NCI-H128 (cell line): ENCODE measurements at regions not wholly inside any gene's neighbourhood (a gene's known extent, or its start where the extent isn't known, plus 50 kb on each side); places are given as distances from the start of the nearest gene placed in this dataset.
"Not testable (repeated sequence)": the region's sequence is repeated elsewhere in the genome, so short reads cannot be mapped to it uniquely, and the experiment has no call there.

Source experiments
- DNase-seq: peaks from one replicate; lab custom pipeline; 2025; ENCODE audit not compliant: unreplicated experiment; lab: John Stamatoyannopoulos, UW

DNA sequence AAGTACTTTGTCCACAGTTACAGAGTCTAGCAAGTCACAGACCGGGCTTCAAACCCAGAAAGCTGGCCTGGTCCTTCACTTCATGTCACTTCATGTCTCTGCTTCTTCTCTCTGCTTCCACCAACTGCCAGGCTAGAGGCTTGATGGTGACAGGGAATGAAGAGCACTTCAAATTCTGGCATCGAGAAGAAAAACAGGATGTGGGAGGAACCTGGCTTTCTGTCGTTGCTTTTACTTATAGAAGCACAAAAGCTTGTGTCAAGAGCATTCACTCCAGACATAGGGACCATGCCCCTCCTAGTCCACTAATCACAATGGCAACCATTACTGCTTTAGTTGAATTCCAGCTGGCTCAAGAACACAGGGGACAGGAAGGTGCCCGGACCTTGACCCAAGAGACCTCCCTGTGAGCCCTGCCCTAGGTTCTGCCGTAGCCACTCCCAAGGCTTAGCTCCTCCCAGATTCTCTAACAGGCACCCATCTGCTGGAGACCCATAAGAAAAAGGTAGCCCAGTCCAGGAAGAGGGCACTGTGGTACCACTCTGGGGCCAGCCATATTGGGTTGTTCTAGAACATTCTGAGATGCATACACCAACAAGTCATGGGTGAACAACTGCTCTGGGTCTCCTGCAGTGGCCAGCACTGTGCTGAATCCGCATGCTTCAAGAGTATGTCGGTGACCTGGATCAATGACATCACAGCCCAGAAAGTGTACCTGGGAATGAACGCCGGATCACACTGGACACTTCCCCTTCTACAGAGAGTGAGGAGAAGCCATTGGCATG is 181.8 kb downstream of the C16orf95 start:
- DNase-seq, result peak; percentile 32

DNA sequence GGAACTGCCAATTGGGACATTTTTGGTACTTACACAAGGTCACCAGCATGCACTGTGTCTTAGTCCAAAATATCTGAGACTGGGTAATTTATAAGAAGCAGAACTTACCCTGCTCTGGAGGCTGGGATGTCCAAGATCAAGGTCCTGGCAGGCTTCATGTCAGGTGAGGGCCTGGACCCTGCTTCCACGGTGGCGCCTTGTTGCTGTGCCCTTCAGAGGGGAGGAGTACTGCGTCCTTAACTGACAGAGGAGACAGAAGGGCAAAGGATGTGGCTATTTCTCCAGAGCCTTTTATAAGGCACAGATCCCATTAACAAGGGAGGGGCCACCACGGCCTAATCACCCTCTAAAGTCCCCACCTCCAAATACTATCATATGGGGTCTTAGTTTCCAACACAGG is 178.9 kb downstream of the C16orf95 start:
- DNase-seq, result no peak

DNA sequence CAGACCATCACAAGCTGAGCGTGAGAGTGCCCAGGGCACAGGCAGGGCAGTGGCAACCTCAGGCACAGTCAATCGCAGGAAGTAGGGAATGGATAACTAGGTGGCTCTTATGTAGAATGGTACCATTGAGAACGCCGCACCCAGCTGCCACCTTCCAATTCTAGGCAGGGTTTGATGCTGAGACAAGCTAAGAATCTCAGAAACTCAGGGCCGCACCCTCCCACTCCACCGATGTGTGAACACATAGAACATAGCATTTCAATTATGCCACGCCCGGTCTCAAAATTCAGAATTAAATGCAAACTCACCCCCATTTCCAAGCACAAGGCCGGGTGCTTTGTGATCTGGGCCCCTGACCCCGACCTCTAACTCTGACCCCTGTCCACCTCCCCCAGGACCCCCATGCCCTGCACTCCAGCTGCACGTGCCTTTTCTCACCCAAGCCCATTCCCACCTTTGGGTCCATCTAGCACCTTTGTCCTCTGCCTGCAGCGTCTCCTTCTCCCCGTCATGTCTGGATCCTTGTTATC is 178.4 kb downstream of the C16orf95 start:
- no peak for DNase-seq

DNA sequence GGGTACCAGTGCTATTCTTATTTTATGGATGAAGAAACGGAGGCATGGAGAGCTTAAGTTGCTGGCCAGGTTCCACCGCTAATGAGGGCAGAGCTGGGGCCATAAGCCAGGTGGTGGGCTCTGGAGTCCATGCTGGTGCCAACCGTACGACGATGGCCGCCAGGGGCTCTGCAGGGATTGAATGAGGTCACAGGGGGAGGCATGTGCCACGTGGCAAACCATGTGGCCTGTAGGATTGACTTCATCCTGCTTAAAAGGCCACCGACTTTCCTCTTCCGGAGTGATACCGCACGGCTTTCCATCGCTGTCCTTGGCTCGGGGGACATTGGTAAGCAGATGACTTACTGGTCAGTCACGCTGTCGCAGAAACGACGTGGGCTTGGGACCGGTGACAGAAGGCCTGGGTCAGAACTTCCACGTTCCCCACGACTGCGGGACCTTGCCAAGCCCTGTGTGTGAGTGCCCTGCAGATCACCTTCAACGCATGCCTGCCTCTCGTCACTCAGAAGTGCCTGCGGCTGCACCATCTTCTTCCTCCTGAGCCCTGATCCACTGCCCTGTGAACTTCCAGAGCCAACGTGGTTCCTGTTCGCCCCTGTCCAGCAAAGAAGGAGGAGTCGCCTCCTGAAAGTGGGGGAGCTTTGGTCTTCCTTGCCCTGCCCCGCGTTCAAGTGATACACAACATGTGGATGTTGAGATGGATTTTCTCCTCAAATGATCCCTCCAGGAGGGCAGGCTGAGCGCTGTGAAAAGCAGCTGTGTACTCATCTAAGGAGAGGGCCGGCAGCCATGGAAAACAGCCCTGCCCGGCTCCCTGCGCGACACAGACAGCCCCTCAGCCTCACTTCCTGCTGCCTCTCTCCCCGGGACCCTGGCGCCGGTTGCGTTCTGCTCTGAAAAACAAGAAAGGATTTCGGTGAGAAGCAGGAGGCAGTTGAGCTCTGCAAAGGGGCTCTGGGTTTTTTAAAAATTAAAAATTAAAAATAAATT is 176.7 kb downstream of the C16orf95 start:
- DNase-seq, result peak; percentile 32

DNA sequence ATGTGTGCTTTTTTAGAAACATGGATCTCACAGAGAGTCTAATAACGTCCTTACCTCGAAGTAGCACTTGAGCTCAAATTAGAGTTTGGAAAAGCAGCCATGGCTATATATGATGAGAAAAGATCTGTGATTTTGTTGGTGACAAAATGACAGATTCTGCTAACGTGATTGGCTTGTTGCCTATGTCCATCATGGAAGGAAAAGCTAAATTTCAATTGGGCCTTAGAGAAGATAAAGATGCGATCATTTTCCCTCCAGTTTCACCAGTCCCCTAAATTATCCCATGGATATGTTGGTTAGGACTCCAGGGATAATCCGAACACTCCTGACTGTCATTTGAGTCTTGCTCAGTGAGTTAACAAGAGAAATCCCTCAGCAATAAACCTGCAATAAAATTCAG is 175.8 kb downstream of the C16orf95 start:
- peak; percentile 17 for DNase-seq

DNA sequence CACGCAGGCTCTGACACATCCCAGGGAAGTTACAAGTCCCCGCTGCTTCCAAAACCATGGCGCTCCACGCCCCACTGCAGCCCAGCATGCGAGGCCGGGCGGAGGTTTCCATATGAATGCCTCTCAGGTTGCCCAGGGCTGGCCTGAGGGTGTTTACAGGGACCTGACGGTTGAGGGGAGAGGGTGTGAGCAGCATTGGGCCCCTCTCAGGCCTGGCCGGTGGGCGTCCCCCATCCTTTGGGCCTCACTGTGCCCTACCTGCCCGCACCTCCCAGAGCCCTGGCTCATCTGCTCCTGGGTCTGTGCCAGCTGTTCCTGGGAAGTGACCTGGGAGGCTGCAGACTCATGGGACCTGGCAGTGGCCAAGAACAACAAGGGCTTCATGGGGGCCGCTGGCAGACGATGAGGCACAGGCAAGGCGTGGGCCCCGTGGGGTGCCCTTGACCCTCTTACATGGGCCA is 173.5 kb downstream of the C16orf95 start:
- no peak for DNase-seq

DNA sequence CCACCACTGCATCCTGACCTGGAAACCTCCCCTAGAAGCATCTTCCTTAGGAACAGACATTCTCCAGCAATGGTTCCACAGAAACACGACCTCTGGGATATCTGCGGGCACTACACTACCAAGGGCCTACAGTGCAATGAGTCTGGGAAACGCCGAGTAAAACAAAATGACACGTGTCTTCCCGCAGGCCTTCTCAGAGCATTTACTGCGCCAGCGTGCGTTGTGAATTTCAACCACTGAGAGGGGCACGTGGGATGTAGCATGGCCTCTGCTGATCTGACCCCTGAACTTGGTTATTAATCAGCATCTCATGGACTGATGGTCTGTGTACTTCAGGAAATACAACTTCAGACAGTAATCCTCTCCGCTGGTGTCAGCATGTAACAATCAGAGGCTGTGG is 173.0 kb downstream of the C16orf95 start:
- DNase-seq, result no peak

DNA sequence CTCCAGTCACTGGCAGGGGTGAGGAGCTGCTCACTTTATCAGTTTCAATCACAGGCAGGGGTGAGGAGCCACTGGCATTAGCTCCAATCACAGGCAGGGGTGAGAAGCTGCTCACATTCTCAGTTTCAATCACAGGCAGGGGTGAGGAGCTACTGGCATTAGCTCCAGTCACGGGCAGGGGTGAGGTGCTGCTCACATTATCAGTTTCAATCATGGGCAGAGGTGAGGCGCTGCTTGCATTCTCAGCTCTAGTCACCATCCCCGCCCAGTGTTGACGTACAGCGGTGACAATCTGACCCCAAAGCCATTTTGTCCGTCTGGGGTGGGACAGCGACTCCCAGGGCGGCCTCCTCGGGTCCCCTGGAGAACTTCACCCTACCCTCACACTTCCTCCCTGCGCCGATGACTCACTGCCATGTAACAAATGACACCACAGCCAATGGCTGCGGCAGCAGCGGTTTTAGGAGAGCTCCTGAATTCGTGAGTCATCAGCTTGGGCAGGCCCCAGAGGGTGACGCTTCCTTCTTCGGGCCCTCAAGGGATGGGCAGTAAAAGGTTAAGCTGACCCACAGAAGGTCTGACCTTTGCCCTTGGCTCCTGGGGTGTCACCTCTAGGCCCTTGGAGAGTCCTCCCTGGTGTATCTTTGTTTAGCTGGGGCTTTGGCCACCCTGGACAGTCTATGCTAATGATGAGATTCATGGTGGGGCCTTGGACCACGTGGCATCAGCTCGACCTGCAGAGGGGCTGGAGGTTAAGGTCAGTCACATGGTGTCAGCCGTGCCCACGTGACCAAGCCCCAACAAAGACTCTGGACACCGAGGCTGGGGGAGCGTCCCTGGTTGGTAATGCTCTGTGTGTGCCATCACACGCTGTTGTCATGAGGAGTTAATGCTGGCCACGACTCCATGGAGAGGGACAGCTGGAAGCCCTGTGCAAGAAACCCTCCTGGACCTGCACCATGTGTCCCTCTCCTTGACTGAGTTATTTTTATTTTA is 171.7 kb downstream of the C16orf95 start:
- no peak for DNase-seq

DNA sequence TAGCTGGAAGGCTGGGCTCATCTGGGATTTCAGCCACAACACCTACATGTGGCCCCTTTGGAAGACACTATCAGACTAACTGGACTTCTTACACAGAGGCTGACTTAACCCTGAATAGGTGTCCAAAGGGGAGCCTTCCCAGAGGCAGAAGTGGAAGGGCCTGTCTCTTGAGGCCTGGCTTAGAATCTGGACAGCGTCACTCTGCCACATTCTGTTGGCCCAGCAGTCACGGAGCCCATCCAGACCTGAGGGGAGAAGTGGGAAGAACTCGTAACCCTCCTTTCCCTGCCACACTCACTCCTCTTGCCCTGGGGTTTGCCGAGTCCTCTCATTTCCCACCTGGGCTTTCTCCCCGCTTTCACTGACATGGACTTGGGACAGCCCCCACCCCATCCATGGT is 170.5 kb downstream of the C16orf95 start:
- no peak for DNase-seq

DNA sequence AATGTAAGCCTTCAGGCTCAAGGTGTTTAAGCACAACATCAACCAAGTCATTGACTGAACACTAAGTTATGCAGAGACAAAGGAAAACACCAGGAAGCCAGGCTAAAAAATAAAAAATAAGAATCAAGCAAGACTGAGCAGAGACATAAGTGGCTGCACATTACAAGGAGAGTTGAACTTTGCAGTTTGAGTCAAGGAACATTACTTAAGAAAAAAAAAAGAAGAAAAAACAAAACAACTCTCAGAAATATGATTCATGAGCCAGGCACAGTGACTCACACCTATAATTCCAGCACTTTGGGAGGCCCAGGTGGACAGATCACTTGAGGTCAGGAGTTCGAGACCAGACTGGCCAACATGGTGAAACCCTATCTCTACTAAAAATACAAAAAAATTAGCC is 168.1 kb downstream of the C16orf95 start:
- DNase-seq, result no peak

DNA sequence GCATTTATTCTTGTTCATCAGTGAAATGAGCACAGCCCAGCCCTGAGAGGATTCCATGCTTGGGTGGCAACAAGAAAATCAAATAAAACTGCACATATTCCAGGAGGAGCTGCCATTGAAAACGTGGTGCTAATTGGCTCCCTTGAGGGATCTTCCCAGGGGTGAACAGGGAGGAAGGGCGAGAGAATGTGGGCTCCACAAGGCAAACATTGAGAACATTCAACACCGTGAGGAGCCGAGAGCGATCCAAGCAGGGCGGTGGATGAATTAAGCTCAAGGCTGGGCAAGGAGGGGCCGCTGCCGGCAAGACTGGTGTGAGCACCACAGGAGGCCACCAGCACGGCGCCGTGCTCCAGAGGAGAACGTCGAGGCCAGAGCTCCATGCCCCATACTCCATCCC is 166.9 kb downstream of the C16orf95 start:
- no peak for DNase-seq

DNA sequence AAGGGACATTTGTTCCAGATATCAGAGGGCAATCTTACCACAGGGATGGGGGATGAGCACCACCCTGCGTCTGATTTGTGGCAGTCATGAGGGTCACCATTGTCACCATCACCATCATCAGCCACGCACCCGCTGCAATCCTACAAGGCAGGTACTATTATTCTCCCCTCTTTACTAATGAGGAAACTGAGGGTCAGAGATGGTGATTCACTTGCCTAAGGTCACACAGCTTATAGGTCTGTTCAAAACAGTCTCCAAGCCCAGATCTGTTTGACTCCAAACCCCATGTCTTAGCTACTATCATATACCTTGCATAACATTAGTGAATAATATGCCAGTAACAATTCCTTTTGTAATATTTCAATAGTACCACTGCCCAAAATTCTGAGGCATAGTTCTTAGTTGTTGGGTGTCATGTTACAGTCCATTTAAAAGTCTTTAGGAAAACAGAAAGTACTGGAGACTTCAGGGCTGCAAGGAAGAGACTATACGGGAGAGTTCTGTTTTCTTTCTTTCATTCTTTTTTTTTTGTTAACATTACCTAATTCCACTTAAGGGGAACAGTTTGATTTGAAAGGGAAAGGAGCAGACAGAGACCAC is 166.4 kb downstream of the C16orf95 start:
- DNase-seq, result no peak

DNA sequence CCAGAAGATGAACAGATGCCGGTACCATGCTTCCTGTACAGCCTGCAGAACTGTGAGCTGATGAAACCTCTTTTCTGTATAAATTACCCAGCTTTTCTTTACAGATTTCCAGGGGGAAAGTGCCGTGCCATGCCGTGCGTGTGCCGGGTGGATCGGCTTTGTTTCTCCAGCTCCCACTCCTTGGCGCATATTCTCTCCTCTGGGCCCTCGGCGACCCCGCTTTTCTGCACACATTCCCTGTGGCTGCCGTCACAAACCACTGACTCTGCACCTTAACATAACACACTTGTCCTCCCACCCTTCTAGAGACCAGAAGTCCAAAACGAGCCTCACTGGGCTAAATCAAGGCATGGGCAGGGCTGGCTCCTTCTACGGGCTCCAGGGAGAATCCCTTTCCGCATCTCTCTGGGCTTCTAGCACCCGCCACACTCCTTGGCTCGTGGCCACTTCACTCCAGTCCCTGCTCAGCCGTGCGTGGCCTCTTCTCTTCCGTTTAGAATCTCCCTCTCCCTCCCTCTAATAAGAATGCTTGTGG is 164.9 kb downstream of the C16orf95 start:
- no peak for DNase-seq

DNA sequence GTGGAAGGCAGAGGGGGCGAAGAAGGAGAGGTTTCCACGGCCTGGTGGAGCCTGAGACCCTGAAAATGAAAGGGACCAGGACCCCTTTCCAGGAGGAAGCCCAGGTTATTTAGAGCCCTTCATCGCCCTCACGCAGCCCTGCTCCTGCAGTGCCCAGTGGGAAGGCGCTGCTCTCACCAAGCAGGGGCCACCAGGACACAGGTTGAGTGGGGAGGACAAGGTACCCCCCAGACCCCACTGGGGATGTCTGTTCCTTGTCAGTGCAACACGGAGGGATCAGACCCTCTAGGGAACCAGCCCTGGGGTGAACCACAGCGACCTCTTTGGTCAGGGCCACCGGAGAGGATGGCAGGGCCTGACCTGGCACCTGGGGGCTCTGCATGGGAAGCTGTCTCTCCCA is 163.9 kb downstream of the C16orf95 start:
- DNase-seq, result no peak

DNA sequence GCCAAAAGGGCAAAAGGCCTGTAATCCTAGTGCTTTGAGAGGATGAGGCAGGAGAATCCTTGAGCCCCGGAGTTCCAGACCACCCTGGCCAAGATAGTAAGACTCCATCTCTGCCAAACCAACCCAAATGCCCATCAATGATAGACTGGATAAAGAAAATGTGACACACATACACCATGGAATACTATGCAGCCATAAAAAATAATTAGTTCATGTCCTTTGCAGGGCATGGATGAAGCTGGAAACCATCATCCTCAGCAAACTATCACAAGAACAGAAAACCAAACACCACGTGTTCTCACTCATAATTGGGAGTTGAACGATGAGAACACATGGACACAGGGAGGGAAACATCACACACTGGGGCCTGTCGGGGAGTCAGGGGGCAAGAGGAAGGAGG is 161.9 kb downstream of the C16orf95 start:
- DNase-seq, result not testable (repeated sequence)

DNA sequence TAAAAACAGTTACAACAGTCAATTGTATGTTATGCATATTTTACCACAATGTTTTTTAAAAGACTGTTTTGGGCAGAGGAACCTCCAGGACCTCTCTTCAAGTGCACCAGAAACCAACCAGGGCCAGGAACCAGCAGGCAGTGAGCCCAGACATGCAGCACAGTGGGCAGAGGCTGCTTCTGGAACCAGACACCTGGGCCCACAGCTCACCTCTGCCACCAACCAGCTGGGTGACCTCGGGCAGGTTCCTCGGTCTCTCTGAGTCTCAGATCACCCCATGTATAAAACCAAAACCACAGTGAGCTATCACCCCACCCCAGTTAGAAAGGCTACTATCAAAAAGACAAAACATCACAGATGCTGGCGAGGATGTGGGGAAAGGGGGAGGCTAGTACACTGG is 161.0 kb downstream of the C16orf95 start:
- DNase-seq, result no peak

DNA sequence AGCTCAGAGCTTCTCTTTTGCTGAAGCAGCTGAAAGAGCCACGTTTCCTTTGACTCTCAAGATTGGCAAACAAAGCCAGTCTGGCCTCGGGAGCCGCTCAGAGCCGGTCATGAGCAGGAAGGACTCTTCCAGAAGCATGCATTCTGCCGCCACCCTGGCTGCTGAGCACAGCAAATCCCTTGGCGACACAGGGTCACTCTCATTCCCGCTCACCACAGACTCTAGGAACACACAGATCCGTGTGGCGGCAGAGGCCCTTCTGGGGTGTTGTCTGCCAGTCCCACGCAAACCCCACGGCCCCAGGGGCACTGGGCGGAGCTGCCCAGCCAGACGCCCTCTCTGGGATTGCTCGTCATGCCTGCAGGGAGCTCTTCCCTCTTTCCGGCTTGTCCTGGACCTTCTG is 157.0 kb downstream of the C16orf95 start:
- DNase-seq, result no peak

DNA sequence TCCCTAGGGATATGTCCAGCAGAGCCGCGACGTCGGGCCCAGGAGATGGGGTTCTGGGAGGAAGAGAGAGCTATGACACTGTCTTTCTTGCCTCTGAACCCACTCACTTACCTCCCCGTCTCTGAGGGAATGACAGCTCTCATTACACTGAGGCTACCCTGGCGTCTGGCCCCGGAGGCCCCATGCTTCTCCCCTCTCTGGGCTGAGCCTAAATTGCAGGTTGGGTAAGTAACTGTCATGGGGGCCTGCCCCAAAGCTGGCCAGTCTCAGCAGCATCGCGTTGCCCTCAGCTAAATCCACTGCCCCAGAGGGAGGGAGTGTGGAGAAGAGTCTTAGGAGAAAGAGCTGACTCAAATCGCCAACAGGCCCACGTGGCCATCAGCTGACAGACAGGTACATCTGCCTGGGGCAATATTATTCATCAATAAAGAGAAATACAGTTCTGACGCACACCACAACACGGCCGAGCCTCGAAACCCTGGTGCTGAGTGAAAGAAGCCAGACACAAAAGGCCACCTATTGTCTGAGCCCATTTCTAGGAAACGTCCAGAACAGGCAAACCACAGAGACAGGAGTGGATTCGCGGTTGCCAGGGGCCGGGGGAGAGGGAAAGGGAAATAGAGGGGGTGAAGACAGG is 156.4 kb downstream of the C16orf95 start:
- DNase-seq, result no peak

DNA sequence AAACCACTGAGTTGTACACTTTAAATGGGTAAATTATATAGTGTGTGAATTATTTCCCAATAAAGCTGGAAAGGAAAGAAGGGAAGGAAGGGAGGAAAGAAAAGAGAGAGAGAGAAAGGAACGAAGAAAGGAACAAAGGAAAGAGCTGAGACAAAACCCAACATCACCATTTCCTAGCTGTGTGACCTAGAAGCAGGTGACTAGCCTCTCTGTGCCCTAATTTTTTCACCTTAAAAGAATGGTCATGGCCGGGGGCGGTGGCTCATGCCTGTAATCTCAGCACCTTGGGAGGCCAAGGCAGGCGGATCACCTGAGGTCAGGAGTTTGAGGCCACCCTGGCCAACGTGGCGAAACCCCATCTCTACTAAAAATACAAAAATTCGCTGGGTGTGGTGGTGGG is 155.8 kb downstream of the C16orf95 start:
- not testable (repeated sequence) for DNase-seq
